GM12891 (cell line): ENCODE measurements at regions not wholly inside any gene's neighbourhood (a gene's known extent, or its start where the extent isn't known, plus 50 kb on each side); places are given as distances from the start of the nearest gene placed in this dataset.

Source experiments
- PAX5 ChIP-seq: IDR thresholded peaks from 2 replicates; pipeline ENCODE4 v1.6.1; 2011; ENCODE audit warnings: low read length, moderate library complexity, mild to moderate bottlenecking; ENCODE audit not compliant: insufficient read depth, severe bottlenecking
- POLR2A ChIP-seq: IDR thresholded peaks from 2 replicates; pipeline ENCODE4 v1.6.1; 2011; ENCODE audit warnings: low read depth, low read length, control low read depth
- POLR2AphosphoS5 ChIP-seq: IDR thresholded peaks from 2 replicates; pipeline ENCODE4 v1.6.1; 2011; ENCODE audit warnings: low read depth, low read length, control low read depth
- SPI1 ChIP-seq: IDR thresholded peaks from 2 replicates; pipeline ENCODE4 v1.6.1; 2011; ENCODE audit warnings: low read depth, low read length, control low read depth
- TAF1 ChIP-seq: IDR thresholded peaks from 2 replicates; pipeline ENCODE4 v1.6.1; 2011; ENCODE audit warnings: low read depth, low read length, control low read depth

- TF ChIP-seq POLR2A (no peak), POLR2AphosphoS5 (no peak), SPI1 (no peak), TAF1 (no peak), PAX5 (no peak)
Measured at GRCh38 chr17:72385475-72385874, 264.7 kb downstream of the SOX9 start.
